Neuron (in vitro differentiated cells): ENCODE measurements at regions not wholly inside any gene's neighbourhood (a gene's known extent, or its start where the extent isn't known, plus 50 kb on each side); places are given as distances from the start of the nearest gene placed in this dataset.
"Not testable (repeated sequence)": the region's sequence is repeated elsewhere in the genome, so short reads cannot be mapped to it uniquely, and the experiment has no call there.

Experiments used
- H2AFZ ChIP-seq: one replicate; pipeline ENCODE4 v1.6.1; 2013; ENCODE audit warnings: low read depth, mild to moderate bottlenecking, inconsistent platforms, low read length, moderate library complexity
- H3K27me3 ChIP-seq: one replicate; pipeline ENCODE4 v1.6.1; 2013; ENCODE audit warnings: low read length; ENCODE audit not compliant: insufficient read depth
- H3K36me3 ChIP-seq: one replicate; pipeline ENCODE4 v1.6.1; 2013; ENCODE audit warnings: low read length; ENCODE audit not compliant: insufficient read depth
- H3K4me1 ChIP-seq: one replicate; pipeline ENCODE4 v1.6.1; 2013; ENCODE audit warnings: low read length; ENCODE audit not compliant: insufficient read depth
- H3K4me3 ChIP-seq: 2 replicates; pipeline ENCODE4 v1.5.1; 2013; ENCODE audit warnings: mild to moderate bottlenecking, low read length, moderate library complexity
- H3K9me3 ChIP-seq: one replicate; pipeline ENCODE4 v1.6.1; 2013; ENCODE audit warnings: low read length

- H2AFZ ChIP-seq, H3K36me3 ChIP-seq, H3K27me3 ChIP-seq, H3K4me3 ChIP-seq, H3K4me1 ChIP-seq, H3K9me3 ChIP-seq: not testable (repeated sequence)
Observed at GRCh38 chr21:23926430-23926829, 1680.9 kb downstream of the MRPL39 start.

GRCh38 chr21:23921670-23922418 is 1685.4 kb downstream of the MRPL39 start:
- H3K4me1 ChIP-seq: no peaks in the 10 kb centered on the region
- H3K36me3 ChIP-seq: no peaks in the 10 kb centered on the region
- H2AFZ ChIP-seq: no peak overlapping the region
- no peak overlapping the region for H3K4me3 ChIP-seq
- H3K27me3 ChIP-seq: no peaks in the 10 kb centered on the region
- no peaks in the 10 kb centered on the region for H3K9me3 ChIP-seq

- Histone ChIP-seq H3K9me3 (no peaks in the 10 kb centered on the region), H3K36me3 (no peaks in the 10 kb centered on the region), H3K27me3 (no peaks in the 10 kb centered on the region), H2AFZ (no peak overlapping the region), H3K4me1 (no peaks in the 10 kb centered on the region), H3K4me3 (no peak overlapping the region)
Observed at GRCh38 chr21:23900727-23901126, 1706.6 kb downstream of the MRPL39 start.

- no peaks in the 10 kb centered on the region for H3K27me3 ChIP-seq
- no peaks in the 10 kb centered on the region for H3K4me1 ChIP-seq
- no peak overlapping the region for H3K4me3 ChIP-seq
- H3K36me3 ChIP-seq: no peaks in the 10 kb centered on the region
- no peaks in the 10 kb centered on the region for H3K9me3 ChIP-seq
- no peak overlapping the region for H2AFZ ChIP-seq
Observed at GRCh38 chr21:23899561-23899960, 1707.7 kb downstream of the MRPL39 start.

- Histone ChIP-seq H3K4me1 (no peaks in the 10 kb centered on the region), H2AFZ (no peak overlapping the region), H3K4me3 (no peak overlapping the region), H3K36me3 (no peaks in the 10 kb centered on the region), H3K9me3 (no peaks in the 10 kb centered on the region), H3K27me3 (no peaks in the 10 kb centered on the region)
Observed at GRCh38 chr21:23890652-23891051, 1716.6 kb downstream of the MRPL39 start.

- no peak overlapping the region for H2AFZ ChIP-seq
- no peaks in the 10 kb centered on the region for H3K4me1 ChIP-seq
- no peaks in the 10 kb centered on the region for H3K36me3 ChIP-seq
- H3K4me3 ChIP-seq: no peak overlapping the region
- H3K27me3 ChIP-seq: no peaks in the 10 kb centered on the region
- H3K9me3 ChIP-seq: no peaks in the 10 kb centered on the region
Observed at GRCh38 chr21:23887725-23888306, 1719.5 kb downstream of the MRPL39 start.

GRCh38 chr21:23886828-23887724 is 1720.2 kb downstream of the MRPL39 start:
- no peak overlapping the region for H3K4me3 ChIP-seq
- no peaks in the 10 kb centered on the region for H3K36me3 ChIP-seq
- H3K27me3 ChIP-seq: no peaks in the 10 kb centered on the region
- no peak overlapping the region for H2AFZ ChIP-seq
- no peaks in the 10 kb centered on the region for H3K9me3 ChIP-seq
- no peaks in the 10 kb centered on the region for H3K4me1 ChIP-seq

- H3K36me3 ChIP-seq: no peaks in the 10 kb centered on the region
- H3K4me1 ChIP-seq: no peaks in the 10 kb centered on the region
Observed at GRCh38 chr21:23881783-23882182, 1725.5 kb downstream of the MRPL39 start.

GRCh38 chr21:23876925-23877558 is 1730.2 kb downstream of the MRPL39 start:
- no peaks in the 10 kb centered on the region for H3K36me3 ChIP-seq
- no peaks in the 10 kb centered on the region for H3K4me1 ChIP-seq
- no peak overlapping the region for H3K4me3 ChIP-seq
- no peak overlapping the region for H2AFZ ChIP-seq
- no peaks in the 10 kb centered on the region for H3K27me3 ChIP-seq
- no peaks in the 10 kb centered on the region for H3K9me3 ChIP-seq

More at GRCh38 chr21:23881783-23882182, 1725.5 kb downstream of the MRPL39 start:
- Histone ChIP-seq H2AFZ (no peak overlapping the region), H3K4me3 (no peak overlapping the region), H3K27me3 (no peaks in the 10 kb centered on the region), H3K9me3 (no peaks in the 10 kb centered on the region)

GRCh38 chr21:23874271-23874670 is 1733.0 kb downstream of the MRPL39 start:
- Histone ChIP-seq H2AFZ (no peak overlapping the region), H3K9me3 (no peaks in the 10 kb centered on the region), H3K36me3 (no peaks in the 10 kb centered on the region), H3K4me3 (no peak overlapping the region), H3K27me3 (no peaks in the 10 kb centered on the region), H3K4me1 (no peaks in the 10 kb centered on the region)

- Histone ChIP-seq H3K4me1 (no peaks in the 10 kb centered on the region), H3K36me3 (no peaks in the 10 kb centered on the region), H2AFZ (no peak overlapping the region), H3K9me3 (no peaks in the 10 kb centered on the region), H3K4me3 (no peak overlapping the region), H3K27me3 (no peaks in the 10 kb centered on the region)
Observed at GRCh38 chr21:23861911-23862504, 1745.3 kb downstream of the MRPL39 start.

GRCh38 chr21:23858878-23859277 is 1748.4 kb downstream of the MRPL39 start:
- H3K4me1 ChIP-seq: no peaks in the 10 kb centered on the region
- no peak overlapping the region for H3K4me3 ChIP-seq
- H2AFZ ChIP-seq: no peak overlapping the region

More at GRCh38 chr21:23858878-23859277, 1748.4 kb downstream of the MRPL39 start:
- H3K9me3 ChIP-seq: no peaks in the 10 kb centered on the region
- no peaks in the 10 kb centered on the region for H3K27me3 ChIP-seq
- no peaks in the 10 kb centered on the region for H3K36me3 ChIP-seq
